Aorta (tissue), 5 donors: ENCODE measurements at regions not wholly inside any gene's neighbourhood (a gene's known extent, or its start where the extent isn't known, plus 50 kb on each side); places are given as distances from the start of the nearest gene placed in this dataset.

Experiments used
- ATAC-seq: fragments of 200-7000 bp; cut with Tn5 transposase; one replicate; pipeline ENCODE4 v1.9.1; 2022; ENCODE audit warnings: moderate library complexity; ENCODE audit not compliant: low FRiP score
- DNase-seq, 2 donors: peaks; one replicate each; pipeline ENCODE4 v3.0.0-alpha.2; 2020
- H3K27ac ChIP-seq, 2 donors: one replicate each; pipeline ENCODE4 v1.5.1; 2013; ENCODE audit warnings: low read length in 2 of 2, mild to moderate bottlenecking in 2 of 2, moderate library complexity in 2 of 2, control low read depth in 1 of 2, inconsistent platforms in 1 of 2, low read depth in 1 of 2
- H3K27me3 ChIP-seq, 2 donors: one replicate each; pipeline ENCODE4 v1.6.1; 2013; ENCODE audit warnings: control low read depth in 1 of 2, low read length in 1 of 2, mild to moderate bottlenecking in 1 of 2, moderate library complexity in 1 of 2; ENCODE audit not compliant: insufficient read depth in 2 of 2, control insufficient read depth in 1 of 2
- H3K36me3 ChIP-seq, 2 donors: one replicate each; pipeline ENCODE4 v1.6.1; 2013; ENCODE audit warnings: control low read depth in 1 of 2, low read length in 1 of 2, mild to moderate bottlenecking in 1 of 2; ENCODE audit not compliant: insufficient read depth in 2 of 2, control insufficient read depth in 1 of 2
- H3K4me1 ChIP-seq, 2 donors: one replicate each; pipeline ENCODE4 v1.6.1; 2013; ENCODE audit warnings: low read length in 2 of 2, control low read depth in 1 of 2, mild to moderate bottlenecking in 1 of 2, moderate library complexity in 1 of 2; ENCODE audit not compliant: insufficient read depth in 2 of 2, control insufficient read depth in 1 of 2
- H3K4me3 ChIP-seq, 2 donors: one replicate each; pipeline ENCODE4 v1.5.1; 2013; ENCODE audit warnings: low read length in 2 of 2, control low read depth in 1 of 2, mild to moderate bottlenecking in 1 of 2
- H3K9me3 ChIP-seq: one replicate; pipeline ENCODE4 v1.6.1; 2013; ENCODE audit warnings: mild to moderate bottlenecking, low read length; ENCODE audit not compliant: control insufficient read depth
- WGBS, 2 donors: extraction: QIAGEN DNeasy Blood & Tissue Kit; methylation state at CpG; one replicate each; pipeline ENCODE4 v1.1.7; 2013; 5-methylcytosine and 5-hydroxymethylcytosine counted together
- intact Hi-C, 2 donors: fragments of 100-400 bp; cut with DNase I; formaldehyde crosslinking; loops; one replicate each; pipeline versions ENCODE4 v1.14.2 to v1.15.0; 2022
- donor health status: healthy with polysubstance abuse.
- donor health status: Bipolar disorder and iron deficiency.
- donor health status: DM: no; HTN: no; CAD: no.
- donor health status: DM: no; HTN: no; CAD: no.
- donor health status: DM: yes; HTN: yes; CAD: no.

GRCh38 chr6:15027472-15027871 lies 218.4 kb upstream of the JARID2 start:
- Histone ChIP-seq H3K4me3 (no peak overlapping the region), H3K36me3 (no peaks in the 10 kb centered on the region), H3K27me3 (no peaks in the 10 kb centered on the region), H3K4me1 (no peaks in the 10 kb centered on the region), H3K9me3 (peaks cover 1% of the 10 kb centered on the region), H3K27ac (no peak overlapping the region)
- 94 to 98% methylated on average over 2 of the region's 2 CpGs for WGBS, 2 donors
- intact Hi-C loops, result no loop called here
- DNase-seq (no peak), ATAC-seq (no peak)

- intact Hi-C loops, result no loop called here
- Histone ChIP-seq H3K4me1 (no peaks in the 10 kb centered on the region), H3K27me3 (no peaks in the 10 kb centered on the region), H3K36me3 (no peaks in the 10 kb centered on the region), H3K9me3 (peaks cover 1% of the 10 kb centered on the region), H3K4me3 (no peak overlapping the region), H3K27ac (no peak overlapping the region)
- DNase-seq, result no peak
- ATAC-seq, result no peak
- 76 to 81% methylated on average over 2 of the region's 2 CpGs for WGBS, 2 donors
Measured at GRCh38 chr6:15032015-15032414, 213.9 kb upstream of the JARID2 start.

DNA sequence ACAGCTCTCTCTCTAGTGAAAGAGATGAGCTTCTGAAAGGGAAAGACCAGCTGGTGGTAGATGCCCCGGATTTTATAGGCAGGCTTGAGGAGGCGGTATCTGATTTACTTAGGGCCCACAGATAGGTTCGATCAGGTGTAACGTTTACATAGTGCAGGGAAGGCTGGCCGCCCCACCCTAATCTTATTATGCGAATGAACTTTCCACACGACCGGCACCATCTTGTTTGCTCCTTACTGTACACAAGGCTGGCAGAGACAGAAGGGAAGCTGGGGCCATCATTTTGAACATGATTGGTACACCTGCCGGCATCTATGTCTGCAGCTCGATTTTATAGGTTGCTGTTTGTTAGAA lies 212.0 kb upstream of the JARID2 start:
- DNase-seq (no peak), ATAC-seq (no peak)
- intact Hi-C loops, result no loop called here
- Histone ChIP-seq H3K4me3 (no peak overlapping the region), H3K27me3 (no peaks in the 10 kb centered on the region), H3K4me1 (no peaks in the 10 kb centered on the region), H3K27ac (no peak overlapping the region), H3K9me3 (peaks cover 1% of the 10 kb centered on the region), H3K36me3 (no peaks in the 10 kb centered on the region)
- WGBS, 2 donors, result 79 to 89% methylated on average over 10 of the region's 10 CpGs

DNA sequence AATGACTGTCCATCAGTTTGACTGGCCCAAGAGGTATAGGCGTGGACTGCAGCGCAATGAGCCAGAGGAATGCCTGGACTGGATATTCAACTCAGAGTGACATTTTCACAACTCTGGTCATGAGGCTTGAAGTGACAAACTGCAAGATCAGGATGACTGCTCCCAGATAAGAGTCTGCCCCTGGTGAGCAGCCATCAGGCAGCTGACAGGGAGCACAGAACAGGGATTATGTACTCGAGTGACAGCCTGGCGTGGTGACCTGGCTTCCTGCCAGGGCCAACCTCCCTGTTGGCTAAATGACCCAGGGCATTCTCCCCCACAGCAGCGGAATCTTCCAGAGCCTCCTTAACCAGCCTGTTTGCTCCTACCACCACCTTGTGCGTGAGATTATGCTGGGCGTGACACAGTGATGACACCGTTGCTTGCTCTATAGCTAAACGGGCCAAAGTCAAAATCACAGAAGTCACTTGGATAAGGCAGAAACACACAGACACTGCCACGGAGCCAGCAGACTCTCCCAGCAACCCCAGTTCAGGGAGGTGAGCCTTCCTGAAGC lies 209.1 kb upstream of the JARID2 start:
- DNase-seq (no peak), ATAC-seq (no peak)
- Histone ChIP-seq H3K4me1 (no peaks in the 10 kb centered on the region), H3K9me3 (no peaks in the 10 kb centered on the region), H3K4me3 (no peak overlapping the region), H3K27ac (no peak overlapping the region), H3K27me3 (no peaks in the 10 kb centered on the region), H3K36me3 (no peaks in the 10 kb centered on the region)
- WGBS, 2 donors, result 42 to 44% methylated on average over 10 of the region's 10 CpGs
- intact Hi-C loops, result no loop called here

- no peaks in the 10 kb centered on the region for H3K9me3 ChIP-seq
- H3K27me3 ChIP-seq, result no peaks in the 10 kb centered on the region
- WGBS, 2 donors, result 78 to 84% methylated on average over 5 of the region's 5 CpGs
- H3K27ac ChIP-seq, result no peak overlapping the region
- intact Hi-C loops, result no loop called here
- H3K4me3 ChIP-seq, result no peak overlapping the region
- ATAC-seq (no peak), DNase-seq (no peak)
- no peaks in the 10 kb centered on the region for H3K4me1 ChIP-seq
- H3K36me3 ChIP-seq, result no peaks in the 10 kb centered on the region
Measured at GRCh38 chr6:15037253-15037652, 208.6 kb upstream of the JARID2 start.

DNA sequence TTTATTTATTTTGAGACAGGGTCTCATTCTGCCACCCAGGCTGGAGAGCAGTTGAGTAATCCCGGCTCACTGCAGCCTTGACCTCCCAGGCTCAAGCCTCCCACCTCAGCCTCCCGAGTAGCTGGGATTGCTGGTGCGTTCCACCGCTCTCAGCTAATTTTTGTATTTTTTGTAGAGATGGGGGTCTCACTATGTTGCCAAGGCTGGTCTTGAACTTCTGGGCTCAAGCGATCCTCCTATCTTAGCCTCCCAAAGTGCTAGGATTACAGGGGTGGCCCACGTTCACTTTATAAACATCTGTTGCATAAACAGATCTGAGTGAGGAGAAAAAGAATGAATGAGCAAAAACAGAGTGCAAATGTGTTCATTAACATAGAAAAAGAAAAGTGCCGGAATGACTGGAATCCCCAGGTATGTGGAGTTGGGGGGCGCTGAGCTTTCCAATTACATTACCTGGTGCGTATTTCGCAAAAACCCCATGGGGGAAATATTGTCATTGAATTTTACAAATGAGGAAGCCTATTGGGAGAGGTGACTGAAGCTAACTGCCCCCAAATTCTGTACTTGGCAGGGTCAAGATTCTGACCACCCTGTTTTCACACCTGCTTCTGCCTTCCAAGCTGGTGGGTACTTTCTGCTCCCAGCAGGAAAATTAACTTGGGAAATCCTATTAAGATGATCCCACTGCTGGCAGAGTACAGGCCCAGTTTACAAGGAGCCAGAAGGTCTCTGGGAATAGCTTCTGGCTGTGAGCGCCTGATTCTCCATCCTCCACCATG lies 207.7 kb upstream of the JARID2 start:
- Histone ChIP-seq H3K27ac (no peak overlapping the region), H3K27me3 (no peaks in the 10 kb centered on the region), H3K4me3 (no peak overlapping the region), H3K9me3 (no peaks in the 10 kb centered on the region), H3K4me1 (no peaks in the 10 kb centered on the region), H3K36me3 (no peaks in the 10 kb centered on the region)
- intact Hi-C loops, result no loop called here
- 95 to 97% methylated on average over 11 of the region's 11 CpGs for WGBS, 2 donors
- ATAC-seq (no peak), DNase-seq (no peak)

DNA sequence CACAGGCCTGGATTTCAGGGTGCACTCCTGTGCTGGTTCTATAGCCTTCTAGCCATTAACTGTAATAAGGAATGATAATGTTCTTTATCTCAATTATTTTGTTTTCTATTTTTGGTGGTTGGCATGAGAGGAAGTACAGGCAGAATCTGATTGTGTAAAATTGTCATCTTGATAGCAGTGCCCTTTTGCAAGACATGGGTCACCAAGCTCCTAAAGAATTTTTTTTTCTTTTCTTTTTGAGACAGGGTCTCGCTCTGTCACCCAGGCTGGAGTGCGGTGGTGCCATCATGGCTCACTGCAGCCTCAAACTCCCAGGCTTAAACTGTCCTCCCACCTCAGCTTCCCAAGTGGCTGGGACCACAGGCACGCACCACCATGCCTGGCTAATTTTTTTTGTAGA lies 206.7 kb upstream of the JARID2 start:
- intact Hi-C loops, result no loop called here
- 97 to 100% methylated on average over 3 of the region's 3 CpGs for WGBS, 2 donors
- no peaks in the 10 kb centered on the region for H3K36me3 ChIP-seq
- ATAC-seq (no peak), DNase-seq (no peak)
- no peak overlapping the region for H3K27ac ChIP-seq
- H3K4me3 ChIP-seq, result no peak overlapping the region
- H3K9me3 ChIP-seq, result no peaks in the 10 kb centered on the region
- H3K4me1 ChIP-seq, result no peaks in the 10 kb centered on the region
- H3K27me3 ChIP-seq, result no peaks in the 10 kb centered on the region

GRCh38 chr6:15042938-15043337 lies 202.9 kb upstream of the JARID2 start:
- peaks cover 1% of the 10 kb centered on the region for H3K9me3 ChIP-seq
- ATAC-seq, result no peak
- H3K27me3 ChIP-seq, result no peaks in the 10 kb centered on the region
- WGBS, 2 donors, result 84 to 89% methylated on average over 4 of the region's 4 CpGs
- intact Hi-C loops, result no loop called here
- no peak overlapping the region for H3K27ac ChIP-seq
- no peak for DNase-seq
- no peaks in the 10 kb centered on the region for H3K4me1 ChIP-seq
- no peak overlapping the region for H3K4me3 ChIP-seq
- H3K36me3 ChIP-seq, result no peaks in the 10 kb centered on the region

DNA sequence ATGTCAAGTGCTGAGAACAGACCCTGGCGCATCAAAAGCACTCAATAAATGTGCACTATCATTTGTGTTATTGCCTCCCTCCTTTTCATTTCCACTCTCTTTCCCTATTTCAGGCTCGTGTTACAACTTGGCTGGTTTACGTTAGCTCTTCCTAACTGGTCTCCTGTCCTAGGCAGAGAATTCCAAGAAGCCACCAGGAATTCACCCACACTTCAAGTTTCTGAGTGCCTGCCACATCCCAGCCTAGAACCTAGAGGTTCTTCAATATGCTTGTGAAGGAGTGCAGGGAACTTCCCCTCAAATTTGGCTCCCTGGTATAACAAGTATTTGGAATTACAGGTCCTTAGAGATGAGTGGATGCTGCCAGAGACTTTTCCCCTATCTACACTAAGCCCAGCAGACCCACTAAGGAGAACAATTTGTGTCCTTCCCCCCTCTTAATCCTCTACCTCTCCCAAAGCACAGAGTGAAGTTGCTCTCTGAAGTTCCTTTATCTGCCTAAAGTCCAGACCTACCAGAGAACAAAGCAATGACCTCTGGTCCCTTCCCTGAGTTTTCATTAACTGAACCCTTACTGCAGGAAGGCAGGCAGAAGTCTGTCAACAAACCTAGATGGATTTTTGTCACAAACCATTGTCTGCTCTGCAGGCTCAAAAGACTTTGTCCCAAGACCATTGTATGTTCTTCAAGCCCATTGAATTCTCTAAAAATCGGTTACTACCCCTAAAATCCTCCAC lies 201.6 kb upstream of the JARID2 start:
- WGBS, 2 donors, result 75 to 77% methylated on average over 4 of the region's 4 CpGs
- intact Hi-C loops, result no loop called here
- H3K27ac ChIP-seq, result no peak overlapping the region
- H3K9me3 ChIP-seq, result peaks cover 1% of the 10 kb centered on the region
- H3K27me3 ChIP-seq, result no peaks in the 10 kb centered on the region
- ATAC-seq, result no peak
- no peaks in the 10 kb centered on the region for H3K36me3 ChIP-seq
- DNase-seq, result no peak
- no peaks in the 10 kb centered on the region for H3K4me1 ChIP-seq
- no peak overlapping the region for H3K4me3 ChIP-seq
